Pancreas (tissue), 10 donors: ENCODE measurements at regions not wholly inside any gene's neighbourhood (a gene's known extent, or its start where the extent isn't known, plus 50 kb on each side); places are given as distances from the start of the nearest gene placed in this dataset.

Experiments
- ATAC-seq, 4 donors: fragments of 200-7000 bp; cut with Tn5 transposase; one replicate each; pipeline versions ENCODE4 v1.8.0 to v1.9.1; 2020; ENCODE audit warnings: mild to moderate bottlenecking in 4 of 4, moderate library complexity in 4 of 4
- DNase-seq, 6 donors: peaks; one replicate each; pipeline ENCODE4 v3.0.0-alpha.2; 2020
- FAIRE-seq: peaks from 2 replicates; lab custom pipeline; 2012; peaks lifted over from hg19 to GRCh38; lab: Jason Lieb, UNC
- H3K27ac ChIP-seq, 4 donors: fragments of 200-600 bp; sonication (generic); 1 replicate in 3 of 4; 2 replicates in 1 of 4; pipeline versions ENCODE4 v1.5.0 to v1.8.0; 2020
- H3K27me3 ChIP-seq, 4 donors: fragments of 200-600 bp; one replicate each; pipeline ENCODE4 v1.8.0; 2021
- H3K36me3 ChIP-seq, 3 donors: fragments of 200-600 bp; sonication (generic) in 1 of 3; one replicate each; pipeline versions ENCODE4 v1.5.0 to v1.8.0; 2020 to 2021
- H3K4me1 ChIP-seq, 3 donors: fragments of 200-600 bp; one replicate each; pipeline ENCODE4 v1.8.0; 2021
- H3K4me3 ChIP-seq, 4 donors: fragments of 200-600 bp; sonication (generic) in 2 of 4; one replicate each; pipeline versions ENCODE4 v1.5.0 to v1.8.0; 2020 to 2021
- H3K9me3 ChIP-seq, 4 donors: fragments of 200-600 bp; one replicate each; pipeline ENCODE4 v1.8.0; 2021
- WGBS, 2 donors: extraction: QIAGEN DNeasy Blood & Tissue Kit; methylation state at CpG; one replicate each; pipeline ENCODE4 v1.1.7; 2013; 5-methylcytosine and 5-hydroxymethylcytosine counted together
- intact Hi-C, 3 donors: fragments of 100-400 bp; cut with DNase I; formaldehyde crosslinking; loops; one replicate each; pipeline versions ENCODE4 v1.11.1 to v1.14.2; 2022
- TF ChIP-seq, protein P1 (sequence below), 4 donors: fragments of 200-600 bp; sonication (generic) in 3 of 4; IDR thresholded peaks; one replicate each; pipeline versions ENCODE4 v1.5.0 to v1.8.0; 2021; ENCODE audit warnings: antibody characterized with exemption in 4 of 4
- donor health status: healthy with polysubstance abuse.
- donor health status: DM: no; HTN: no; CAD: no; lungs with moderate emphysema.
- donor health status: DM: no; HTN: no; CAD: no.
- donor health status: control.
- donor health status: control.
- donor health status: Bipolar disorder and iron deficiency.
- donor health status: DM: yes; HTN: yes; CAD: no.
- donor health status: DM: no; HTN: no; CAD: no.
- donor health status: DM: no; HTN: no; CAD: no.
- donor health status: DM: yes; HTN: yes; CAD: no.

DNA sequence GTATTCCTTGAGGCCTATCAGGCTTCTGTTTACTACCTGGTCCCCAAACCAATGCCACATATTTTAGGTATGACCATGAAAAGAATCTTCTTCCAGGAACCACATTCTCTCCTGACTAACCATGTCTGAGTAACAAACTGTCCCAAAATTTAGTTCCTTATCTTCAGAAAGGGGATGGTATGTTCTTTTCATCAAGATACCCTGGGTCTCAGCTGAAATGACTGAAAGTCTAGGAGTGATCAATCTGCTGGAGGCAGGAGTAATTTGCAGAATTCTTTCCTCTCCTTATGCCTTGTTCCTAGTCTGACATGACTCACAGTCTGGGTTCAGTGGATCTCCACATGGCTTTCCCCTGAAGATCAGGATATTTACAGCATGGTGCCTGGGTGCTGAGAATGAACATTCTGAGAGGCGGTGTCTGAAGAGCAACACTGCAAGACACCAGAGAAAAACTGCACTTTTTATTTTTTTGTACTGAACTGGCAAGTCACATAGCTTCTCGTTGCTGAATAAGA lies 665.5 kb downstream of the TLL1 start:
- 73 to 74% methylated on average over 2 of the region's 2 CpGs for WGBS, 2 donors
- intact Hi-C loops, result no loop called here
- no peak for FAIRE-seq

GRCh38 chr4:166546009-166546408 lies 673.0 kb downstream of the TLL1 start:
- no peaks in the 10 kb centered on the region for H3K27me3 ChIP-seq
- no peaks in the 10 kb centered on the region for H3K36me3 ChIP-seq
- 73 to 76% methylated on average over 6 of the region's 6 CpGs for WGBS, 2 donors
- H3K4me3 ChIP-seq, result no peak overlapping the region
- DNase-seq (no peak), ATAC-seq (no peak), FAIRE-seq (no peak)
- TF ChIP-seq, protein P1, sequence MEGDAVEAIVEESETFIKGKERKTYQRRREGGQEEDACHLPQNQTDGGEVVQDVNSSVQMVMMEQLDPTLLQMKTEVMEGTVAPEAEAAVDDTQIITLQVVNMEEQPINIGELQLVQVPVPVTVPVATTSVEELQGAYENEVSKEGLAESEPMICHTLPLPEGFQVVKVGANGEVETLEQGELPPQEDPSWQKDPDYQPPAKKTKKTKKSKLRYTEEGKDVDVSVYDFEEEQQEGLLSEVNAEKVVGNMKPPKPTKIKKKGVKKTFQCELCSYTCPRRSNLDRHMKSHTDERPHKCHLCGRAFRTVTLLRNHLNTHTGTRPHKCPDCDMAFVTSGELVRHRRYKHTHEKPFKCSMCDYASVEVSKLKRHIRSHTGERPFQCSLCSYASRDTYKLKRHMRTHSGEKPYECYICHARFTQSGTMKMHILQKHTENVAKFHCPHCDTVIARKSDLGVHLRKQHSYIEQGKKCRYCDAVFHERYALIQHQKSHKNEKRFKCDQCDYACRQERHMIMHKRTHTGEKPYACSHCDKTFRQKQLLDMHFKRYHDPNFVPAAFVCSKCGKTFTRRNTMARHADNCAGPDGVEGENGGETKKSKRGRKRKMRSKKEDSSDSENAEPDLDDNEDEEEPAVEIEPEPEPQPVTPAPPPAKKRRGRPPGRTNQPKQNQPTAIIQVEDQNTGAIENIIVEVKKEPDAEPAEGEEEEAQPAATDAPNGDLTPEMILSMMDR (IDR thresholded peaks at IDR 0.05), result no peak
- intact Hi-C loops, result no loop called here
- H3K27ac ChIP-seq, result no peak overlapping the region
- no peaks in the 10 kb centered on the region for H3K9me3 ChIP-seq
- no peaks in the 10 kb centered on the region for H3K4me1 ChIP-seq

More for the DNA sequence above, 665.5 kb downstream of the TLL1 start:
- Histone ChIP-seq H3K27me3 (no peaks in the 10 kb centered on the region), H3K27ac (no peak overlapping the region), H3K4me3 (no peak overlapping the region), H3K4me1 (no peaks in the 10 kb centered on the region), H3K36me3 (no peaks in the 10 kb centered on the region), H3K9me3 (no peaks in the 10 kb centered on the region)
- ATAC-seq, result no peak
- TF ChIP-seq, protein P1 (IDR thresholded peaks at IDR 0.05), result no peak
- no peak for DNase-seq

DNA sequence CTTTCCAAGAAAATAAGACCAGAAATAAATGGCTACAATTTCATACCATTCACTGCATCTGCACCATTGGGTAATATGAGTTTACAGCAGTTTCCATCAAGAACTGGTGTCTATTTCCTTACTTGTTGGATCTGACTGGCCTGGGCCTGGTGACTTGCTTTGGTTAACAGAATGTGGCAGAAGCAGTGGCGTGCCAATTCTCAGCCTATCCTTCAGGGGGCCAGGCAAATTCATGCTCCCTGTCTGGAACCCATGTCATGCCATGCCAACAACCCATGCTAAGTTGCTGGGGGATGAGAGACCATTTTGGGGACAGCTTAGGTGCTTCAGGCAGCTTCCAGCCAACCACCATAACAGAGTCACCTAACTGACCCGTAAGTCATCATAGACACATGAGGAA lies 656.7 kb downstream of the SPOCK3 start:
- 72 to 78% methylated on average over 2 of the region's 2 CpGs for WGBS, 2 donors
- H3K27me3 ChIP-seq, result no peaks in the 10 kb centered on the region
- intact Hi-C loops, result no loop called here
- no peak overlapping the region for H3K27ac ChIP-seq
- H3K9me3 ChIP-seq, result no peaks in the 10 kb centered on the region
- ATAC-seq (no peak), DNase-seq (no peak), FAIRE-seq (no peak)
- no peak overlapping the region for H3K4me3 ChIP-seq
- no peaks in the 10 kb centered on the region for H3K4me1 ChIP-seq
- TF ChIP-seq, protein P1 (IDR thresholded peaks at IDR 0.05), result no peak
- H3K36me3 ChIP-seq, result no peaks in the 10 kb centered on the region

DNA sequence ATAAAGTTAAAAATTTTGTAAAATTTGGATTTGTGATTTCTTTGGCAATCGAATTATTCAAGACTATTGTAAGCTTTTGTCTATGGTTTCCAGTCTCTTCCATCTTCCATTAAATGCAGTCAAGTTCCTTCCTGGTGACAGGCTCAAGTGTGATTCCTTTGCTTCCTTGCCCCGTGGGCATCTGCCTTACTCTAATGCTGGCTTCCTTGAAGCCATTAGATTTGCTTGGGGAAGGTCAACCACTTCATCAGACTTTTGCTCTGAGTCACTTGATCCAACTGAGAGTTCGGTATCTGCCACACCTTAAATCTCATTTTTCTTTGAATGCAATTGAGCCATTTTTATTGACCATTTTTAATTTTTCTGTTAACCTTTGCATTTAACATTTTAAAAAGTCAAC lies 648.8 kb downstream of the SPOCK3 start:
- H3K4me3 ChIP-seq, result no peak overlapping the region
- no peaks in the 10 kb centered on the region for H3K27me3 ChIP-seq
- intact Hi-C loops, result no loop called here
- H3K27ac ChIP-seq, result no peak overlapping the region
- FAIRE-seq, result no peak
- no peaks in the 10 kb centered on the region for H3K36me3 ChIP-seq
- ATAC-seq, result no peak
- WGBS, 2 donors, result 47 to 51% methylated on average over 3 of the region's 3 CpGs
- TF ChIP-seq, protein P1 (IDR thresholded peaks at IDR 0.05), result no peak
- DNase-seq, result no peak
- H3K4me1 ChIP-seq, result no peaks in the 10 kb centered on the region
- H3K9me3 ChIP-seq, result no peaks in the 10 kb centered on the region

DNA sequence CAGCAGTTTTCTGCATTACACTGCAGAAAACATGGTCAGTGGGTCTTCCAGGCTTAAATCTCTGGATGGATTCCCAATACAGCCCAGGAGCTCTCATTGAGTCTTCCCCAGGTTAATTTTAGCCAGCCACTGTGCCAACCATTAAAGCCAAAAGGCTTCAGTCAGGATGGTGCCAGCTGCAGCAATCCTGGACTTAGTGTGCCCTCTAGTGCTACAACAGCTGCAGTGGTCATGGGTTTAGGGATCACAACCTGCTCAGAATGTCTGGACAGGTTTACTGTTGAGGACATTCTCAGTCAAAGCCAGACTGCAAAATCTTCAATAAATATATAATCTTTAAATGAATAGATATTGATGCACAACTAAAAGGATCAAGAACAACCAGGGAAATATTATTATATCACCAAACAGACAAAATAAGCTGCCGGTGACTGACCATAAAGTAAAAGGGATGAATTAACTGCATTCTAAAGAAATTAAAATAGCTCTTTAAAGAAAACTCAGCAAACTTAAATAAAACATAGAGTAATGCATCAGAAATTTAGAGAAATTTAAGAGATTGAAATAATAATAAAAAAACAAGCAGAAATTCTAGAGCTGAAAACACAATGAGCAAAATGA lies 639.9 kb downstream of the SPOCK3 start:
- Histone ChIP-seq H3K9me3 (no peaks in the 10 kb centered on the region), H3K36me3 (no peaks in the 10 kb centered on the region), H3K27ac (no peak overlapping the region), H3K27me3 (no peaks in the 10 kb centered on the region), H3K4me3 (no peak overlapping the region), H3K4me1 (no peaks in the 10 kb centered on the region)
- FAIRE-seq, result no peak
- DNase-seq, result peak in 5 of 6 donors; percentile 19 to 63 (median 29)
- TF ChIP-seq, protein P1 (IDR thresholded peaks at IDR 0.05), result peak in 2 of 4 donors; percentile 33
- intact Hi-C loops, result loop anchor here in 1 of 3 donors (10.0 kb wide), 1 partner anchor 430 kb away; no protein-coding TSS in a partner anchor
- WGBS, 2 donors, result 90 to 94% methylated on average over 1 of the region's 1 CpG
- ATAC-seq, result peak; percentile 73 to 97 (median 92)
